ENCODE measurements at regions not wholly inside any gene's neighbourhood (a gene's known extent, or its start where the extent isn't known, plus 50 kb on each side); places are given as distances from the start of the nearest gene placed in this dataset.
"Not testable (repeated sequence)": the region's sequence is repeated elsewhere in the genome, so short reads cannot be mapped to it uniquely, and the experiment has no call there.

GRCh38 chr5:67676863-67677262, 480.3 kb upstream of the CD180 start:
- no peak for DNase-seq

- no peak for DNase-seq
Observed at GRCh38 chr5:67674159-67674655, 477.6 kb upstream of the CD180 start.

GRCh38 chr5:67673618-67674017, 477.0 kb upstream of the CD180 start:
- DNase-seq, result no peak

GRCh38 chr5:67673180-67673579, 476.6 kb upstream of the CD180 start:
- DNase-seq, result no peak

GRCh38 chr5:67672636-67673035, 476.0 kb upstream of the CD180 start:
- no peak for DNase-seq

- DNase-seq, result no peak
Observed at GRCh38 chr5:67669916-67670315, 473.3 kb upstream of the CD180 start.

GRCh38 chr5:67660149-67660548, 463.6 kb upstream of the CD180 start:
- DNase-seq, result no peak

- peak; percentile 31 for DNase-seq
Observed at GRCh38 chr5:67659288-67659687, 462.7 kb upstream of the CD180 start.

GRCh38 chr5:67657055-67657454, 460.5 kb upstream of the CD180 start:
- no peak for DNase-seq

- no peak for DNase-seq
Observed at GRCh38 chr5:67652201-67652600, 455.6 kb upstream of the CD180 start.

GRCh38 chr5:67651180-67651579, 454.6 kb upstream of the CD180 start:
- DNase-seq, result no peak

GRCh38 chr5:67648201-67648671, 451.6 kb upstream of the CD180 start:
- DNase-seq, result peak; percentile 89

- no peak for DNase-seq
Observed at GRCh38 chr5:67647772-67648171, 451.2 kb upstream of the CD180 start.

GRCh38 chr5:67644221-67644920, 447.8 kb upstream of the CD180 start:
- DNase-seq, result no peak

- no peak for DNase-seq
Observed at GRCh38 chr5:67643536-67643935, 446.9 kb upstream of the CD180 start.

GRCh38 chr5:67639976-67640375, 443.4 kb upstream of the CD180 start:
- no peak for DNase-seq

- DNase-seq, result no peak
Observed at GRCh38 chr5:67639313-67639712, 442.7 kb upstream of the CD180 start.

GRCh38 chr5:67636850-67637524, 440.4 kb upstream of the CD180 start:
- DNase-seq, result no peak

GRCh38 chr5:67636091-67636490, 439.5 kb upstream of the CD180 start:
- DNase-seq, result no peak

- not testable (repeated sequence) for DNase-seq
Observed at GRCh38 chr5:67627079-67627478, 430.5 kb upstream of the CD180 start.

GRCh38 chr5:67623078-67623477, 426.5 kb upstream of the CD180 start:
- no peak for DNase-seq

GRCh38 chr5:67620424-67621397, 424.1 kb upstream of the CD180 start:
- no peak for DNase-seq

GRCh38 chr5:67619636-67620035, 423.0 kb upstream of the CD180 start:
- DNase-seq, result no peak

All from NCI-H2029 (cell line).